ENCODE measurements at regions not wholly inside any gene's neighbourhood (a gene's known extent, or its start where the extent isn't known, plus 50 kb on each side); places are given as distances from the start of the nearest gene placed in this dataset.
"Not testable (repeated sequence)": the region's sequence is repeated elsewhere in the genome, so short reads cannot be mapped to it uniquely, and the experiment has no call there.

DNA sequence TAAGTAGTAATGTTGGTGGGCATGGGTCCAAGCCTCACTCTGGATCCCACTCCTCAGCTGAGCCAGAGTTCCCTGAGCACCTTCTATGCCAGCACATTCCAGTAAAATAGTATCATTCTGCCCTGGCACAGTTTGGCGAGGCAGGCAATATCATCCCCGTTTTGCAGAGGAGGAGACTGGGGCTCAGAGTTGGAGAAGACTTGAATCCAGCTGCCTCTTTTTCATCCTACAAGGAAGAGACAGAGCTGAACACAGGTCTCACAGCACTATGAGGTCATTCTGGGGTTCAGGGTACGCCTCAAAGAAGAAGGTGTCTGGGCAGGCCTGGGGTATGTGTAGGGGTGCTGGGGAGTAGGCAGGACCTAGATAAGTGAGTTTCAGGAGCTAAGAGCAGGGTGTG is 103.9 kb upstream of the STX18 start:
- no peaks in the 10 kb centered on the region for H3K27me3 ChIP-seq
- no peaks in the 10 kb centered on the region for H3K36me3 ChIP-seq
- no peak overlapping the region for H3K27ac ChIP-seq
- no peaks in the 10 kb centered on the region for H3K4me1 ChIP-seq
- H3K9me3 ChIP-seq: no peaks in the 10 kb centered on the region
- H3K4me3 ChIP-seq: no peak overlapping the region
- TF ChIP-seq, protein P1, sequence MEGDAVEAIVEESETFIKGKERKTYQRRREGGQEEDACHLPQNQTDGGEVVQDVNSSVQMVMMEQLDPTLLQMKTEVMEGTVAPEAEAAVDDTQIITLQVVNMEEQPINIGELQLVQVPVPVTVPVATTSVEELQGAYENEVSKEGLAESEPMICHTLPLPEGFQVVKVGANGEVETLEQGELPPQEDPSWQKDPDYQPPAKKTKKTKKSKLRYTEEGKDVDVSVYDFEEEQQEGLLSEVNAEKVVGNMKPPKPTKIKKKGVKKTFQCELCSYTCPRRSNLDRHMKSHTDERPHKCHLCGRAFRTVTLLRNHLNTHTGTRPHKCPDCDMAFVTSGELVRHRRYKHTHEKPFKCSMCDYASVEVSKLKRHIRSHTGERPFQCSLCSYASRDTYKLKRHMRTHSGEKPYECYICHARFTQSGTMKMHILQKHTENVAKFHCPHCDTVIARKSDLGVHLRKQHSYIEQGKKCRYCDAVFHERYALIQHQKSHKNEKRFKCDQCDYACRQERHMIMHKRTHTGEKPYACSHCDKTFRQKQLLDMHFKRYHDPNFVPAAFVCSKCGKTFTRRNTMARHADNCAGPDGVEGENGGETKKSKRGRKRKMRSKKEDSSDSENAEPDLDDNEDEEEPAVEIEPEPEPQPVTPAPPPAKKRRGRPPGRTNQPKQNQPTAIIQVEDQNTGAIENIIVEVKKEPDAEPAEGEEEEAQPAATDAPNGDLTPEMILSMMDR (IDR thresholded peaks at IDR 0.05): no peak
- no peak for DNase-seq (ENCODE audit: low spot score in 2 of 2)
- intact Hi-C loops (cut with DNase I): no loop called here

DNA sequence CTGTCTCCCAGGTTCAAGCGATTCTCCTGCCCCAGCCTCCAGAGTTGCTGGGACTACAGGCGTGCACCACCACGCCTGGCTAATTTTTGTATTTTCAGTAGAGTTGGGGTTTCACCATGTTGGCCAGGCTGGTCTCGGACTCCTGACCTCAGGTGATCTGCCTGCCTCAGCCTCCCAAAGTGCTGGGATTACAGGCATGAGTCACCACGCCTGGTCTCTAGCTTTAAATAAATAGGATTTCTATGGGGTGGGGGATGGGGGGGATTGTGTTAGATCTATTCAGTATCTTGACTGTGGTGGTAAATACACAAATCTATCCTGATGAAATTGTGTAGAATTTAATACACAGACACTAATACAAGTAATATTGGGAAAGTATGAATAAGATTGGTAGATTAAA is 102.4 kb upstream of the STX18 start:
- DNase-seq (ENCODE audit: low spot score in 2 of 2); H3K9me3 ChIP-seq; H3K4me3 ChIP-seq; H3K36me3 ChIP-seq; H3K27ac ChIP-seq; intact Hi-C loops (cut with DNase I); H3K27me3 ChIP-seq; H3K4me1 ChIP-seq: not testable (repeated sequence)

DNA sequence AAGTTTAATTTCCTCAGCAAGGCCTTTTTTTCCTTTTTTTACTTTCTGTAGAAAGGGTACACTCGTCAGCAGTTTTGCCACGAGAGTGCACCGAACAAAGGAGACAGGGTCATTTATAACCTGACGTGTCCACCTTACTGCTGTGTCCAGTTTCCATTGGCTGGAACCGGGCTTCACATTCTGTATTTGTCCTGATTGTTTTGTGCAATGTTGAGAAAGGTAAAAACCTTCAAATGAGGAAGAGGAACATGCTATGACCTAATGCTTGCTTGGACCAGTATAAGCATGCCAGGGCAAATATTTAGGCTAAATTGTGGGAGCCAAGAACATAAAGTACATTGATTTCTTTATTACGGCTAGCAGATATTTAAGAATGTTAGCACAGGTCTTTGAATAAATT is 101.9 kb upstream of the STX18 start:
- intact Hi-C loops (cut with DNase I); H3K27ac ChIP-seq; H3K4me3 ChIP-seq; DNase-seq (ENCODE audit: low spot score in 2 of 2); H3K27me3 ChIP-seq; H3K36me3 ChIP-seq; H3K4me1 ChIP-seq; H3K9me3 ChIP-seq: not testable (repeated sequence)

DNA sequence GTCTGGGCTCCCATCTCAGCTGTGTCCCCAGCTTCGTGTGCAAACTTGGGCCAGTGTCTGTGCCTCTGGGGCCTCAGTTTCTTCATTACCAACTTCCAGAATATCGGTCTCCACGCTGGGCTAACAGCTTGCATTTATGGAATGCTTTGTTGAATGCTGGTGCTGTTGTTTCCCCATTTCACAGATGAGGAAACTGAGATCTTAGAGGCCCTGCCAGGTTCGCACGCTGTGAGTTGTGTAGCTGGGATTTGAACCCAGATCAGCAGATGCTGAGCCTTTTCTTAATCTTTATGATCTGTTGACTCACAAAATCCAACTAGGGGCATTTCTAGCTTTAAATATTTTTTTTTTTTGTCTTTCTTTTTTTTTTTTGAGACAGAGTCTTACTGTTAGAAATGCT is 101.5 kb upstream of the STX18 start:
- H3K4me1 ChIP-seq: no peaks in the 10 kb centered on the region

DNA sequence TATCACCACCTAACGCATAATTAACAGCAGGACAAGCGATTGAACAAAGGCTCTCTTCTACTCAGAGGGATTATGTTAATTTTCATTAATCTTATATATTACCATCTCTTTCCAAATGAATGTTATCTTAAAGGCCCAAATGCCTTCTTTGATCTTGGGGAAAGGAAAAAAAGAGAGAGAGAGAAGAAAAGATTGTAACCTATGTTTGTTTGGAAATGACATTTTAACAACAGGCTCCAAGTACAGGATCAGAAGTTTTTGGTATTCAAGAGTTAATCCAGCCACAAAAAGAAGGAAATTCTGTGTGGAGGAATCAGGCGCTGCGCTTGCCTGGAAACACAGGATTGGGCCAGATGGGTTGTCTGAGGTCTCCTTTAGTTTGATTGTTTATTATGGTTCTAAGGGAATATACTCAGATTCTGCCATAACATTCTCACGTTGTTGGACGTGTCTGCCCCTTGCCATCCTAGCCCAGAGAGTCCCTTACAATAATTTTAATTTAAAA is 100.7 kb upstream of the STX18 start:
- H3K4me1 ChIP-seq: no peaks in the 10 kb centered on the region
- no peaks in the 10 kb centered on the region for H3K36me3 ChIP-seq

More for the DNA sequence above, 101.5 kb upstream of the STX18 start:
- no peak for DNase-seq (ENCODE audit: low spot score in 2 of 2)
- TF ChIP-seq, protein P1 (IDR thresholded peaks at IDR 0.05): no peak
- Histone ChIP-seq H3K9me3 (no peaks in the 10 kb centered on the region), H3K4me3 (no peak overlapping the region), H3K27me3 (no peaks in the 10 kb centered on the region), H3K27ac (no peak overlapping the region), H3K36me3 (no peaks in the 10 kb centered on the region)
- intact Hi-C loops (cut with DNase I): no loop called here

DNA sequence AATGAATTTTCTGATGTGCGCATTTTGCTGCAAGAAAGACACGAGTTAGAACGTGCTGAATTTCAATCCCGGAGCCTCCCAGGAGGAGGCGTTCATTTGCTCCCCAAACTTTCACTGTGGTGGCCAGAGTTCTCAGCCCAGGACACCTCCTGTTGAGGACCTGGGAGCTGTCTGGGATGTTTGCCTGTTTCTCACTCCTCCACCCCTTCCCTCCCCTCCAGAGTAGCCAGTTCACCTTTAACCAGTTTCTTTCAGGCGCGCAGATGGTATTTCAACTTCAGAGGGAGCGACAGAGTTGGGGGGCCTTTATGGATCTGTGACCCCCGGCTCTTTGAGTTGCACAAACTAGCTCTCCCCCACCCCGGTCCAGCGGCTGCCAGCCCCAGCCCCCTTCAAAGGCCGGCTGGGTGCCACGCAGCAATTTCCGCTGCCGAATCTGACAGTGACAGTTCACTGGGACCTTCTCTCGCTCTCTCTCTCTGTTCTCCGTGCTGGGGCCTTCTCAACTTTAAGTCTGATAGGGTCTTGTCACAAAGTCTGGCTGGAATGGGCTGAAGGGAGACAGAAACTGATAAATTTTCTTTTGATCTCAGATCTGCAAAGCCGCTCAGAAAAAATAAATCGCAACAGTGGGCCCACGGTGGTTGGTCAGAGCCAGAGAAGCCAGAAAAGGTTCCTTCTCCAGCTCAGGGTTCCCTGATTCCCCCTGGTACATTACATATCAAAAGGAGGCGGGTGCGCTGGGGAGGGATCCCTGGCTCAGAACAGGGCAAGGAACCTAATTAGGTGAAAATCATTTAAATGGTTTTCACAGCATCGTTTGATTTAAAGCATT is 100.0 kb upstream of the STX18 start:
- Histone ChIP-seq H3K36me3 (no peaks in the 10 kb centered on the region), H3K4me1 (no peaks in the 10 kb centered on the region), H3K9me3 (no peaks in the 10 kb centered on the region), H3K4me3 (no peak overlapping the region), H3K27me3 (no peaks in the 10 kb centered on the region), H3K27ac (no peak overlapping the region)
- DNase-seq (ENCODE audit: low spot score in 2 of 2): no peak
- intact Hi-C loops (cut with DNase I): no loop called here
- TF ChIP-seq, protein P1 (IDR thresholded peaks at IDR 0.05): no peak

More for the DNA sequence above, 100.7 kb upstream of the STX18 start:
- intact Hi-C loops (cut with DNase I): no loop called here
- H3K9me3 ChIP-seq: no peaks in the 10 kb centered on the region
- TF ChIP-seq, protein P1 (IDR thresholded peaks at IDR 0.05): no peak
- H3K4me3 ChIP-seq: no peak overlapping the region
- H3K27me3 ChIP-seq: no peaks in the 10 kb centered on the region
- DNase-seq (ENCODE audit: low spot score in 2 of 2): no peak
- H3K27ac ChIP-seq: no peak overlapping the region
